ENCODE measurements at regions not wholly inside any gene's neighbourhood (a gene's known extent, or its start where the extent isn't known, plus 50 kb on each side); places are given as distances from the start of the nearest gene placed in this dataset.

- Histone ChIP-seq H3K36me3 (no peaks in the 10 kb centered on the region), H3K27me3 (no peaks in the 10 kb centered on the region), H3K27ac (no peak overlapping the region), H3K4me3 (replicated peaks in 1 of 3) (no peak overlapping the region), H3K4me1 (no peaks in the 10 kb centered on the region), H3K9me3 (no peaks in the 10 kb centered on the region)
- TF ChIP-seq CTCF (IDR thresholded peaks at IDR 0.05) (no peak), POLR2A (IDR thresholded peaks at IDR 0.05) (no peak)
- 89 to 94% methylated on average over 1 of the region's 1 CpG for WGBS, 2 donors
- intact Hi-C loops (cut with DNase I): no loop called here
- DNase-seq: no peak
These were observed 314.9 kb upstream of the ECI2 start for GRCh38 chr6:4450237-4450636.

- DNase-seq: no peak
- Histone ChIP-seq H3K27ac (no peak overlapping the region), H3K36me3 (no peaks in the 10 kb centered on the region), H3K27me3 (no peaks in the 10 kb centered on the region), H3K4me3 (replicated peaks in 1 of 3) (no peak overlapping the region), H3K4me1 (no peaks in the 10 kb centered on the region), H3K9me3 (no peaks in the 10 kb centered on the region)
- WGBS, 2 donors: 82 to 86% methylated on average over 1 of the region's 1 CpG
- no peak for TF ChIP-seq POLR2A (IDR thresholded peaks at IDR 0.05)
- TF ChIP-seq CTCF (IDR thresholded peaks at IDR 0.05): no peak
- intact Hi-C loops (cut with DNase I): no loop called here
These were observed 314.0 kb upstream of the ECI2 start for GRCh38 chr6:4449409-4449808.

GRCh38 chr6:4448841-4449240, 313.5 kb upstream of the ECI2 start:
- no peak overlapping the region for H3K4me3 ChIP-seq (replicated peaks in 1 of 3)
- H3K9me3 ChIP-seq: no peaks in the 10 kb centered on the region
- H3K36me3 ChIP-seq: no peaks in the 10 kb centered on the region
- WGBS, 2 donors: 87 to 93% methylated on average over 3 of the region's 3 CpGs
- H3K4me1 ChIP-seq: no peaks in the 10 kb centered on the region
- intact Hi-C loops (cut with DNase I): no loop called here
- TF ChIP-seq CTCF (IDR thresholded peaks at IDR 0.05) (no peak), POLR2A (IDR thresholded peaks at IDR 0.05) (no peak)
- no peak for DNase-seq
- H3K27ac ChIP-seq: no peak overlapping the region
- H3K27me3 ChIP-seq: no peaks in the 10 kb centered on the region

- no peak overlapping the region for H3K27ac ChIP-seq
- no peaks in the 10 kb centered on the region for H3K9me3 ChIP-seq
- H3K4me3 ChIP-seq (replicated peaks in 1 of 3): no peak overlapping the region
- no peak for DNase-seq
- H3K27me3 ChIP-seq: no peaks in the 10 kb centered on the region
- intact Hi-C loops (cut with DNase I): no loop called here
- 72 to 88% methylated on average over 5 of the region's 5 CpGs for WGBS, 2 donors
- TF ChIP-seq CTCF (IDR thresholded peaks at IDR 0.05) (no peak), POLR2A (IDR thresholded peaks at IDR 0.05) (no peak)
- H3K4me1 ChIP-seq: no peaks in the 10 kb centered on the region
- H3K36me3 ChIP-seq: no peaks in the 10 kb centered on the region
These were observed 312.4 kb upstream of the ECI2 start for GRCh38 chr6:4447639-4448330.

GRCh38 chr6:4446982-4447381, 311.6 kb upstream of the ECI2 start:
- no peak for TF ChIP-seq CTCF (IDR thresholded peaks at IDR 0.05)
- intact Hi-C loops (cut with DNase I): no loop called here
- no peak overlapping the region for H3K27ac ChIP-seq
- no peaks in the 10 kb centered on the region for H3K27me3 ChIP-seq
- no peaks in the 10 kb centered on the region for H3K9me3 ChIP-seq
- no peaks in the 10 kb centered on the region for H3K4me1 ChIP-seq
- 73 to 80% methylated on average over 8 of the region's 8 CpGs for WGBS, 2 donors
- no peak for DNase-seq
- H3K36me3 ChIP-seq: no peaks in the 10 kb centered on the region
- no peak overlapping the region for H3K4me3 ChIP-seq (replicated peaks in 1 of 3)
